Mucosa of rectum (tissue), 2 donors: ENCODE measurements at regions not wholly inside any gene's neighbourhood (a gene's known extent, or its start where the extent isn't known, plus 50 kb on each side); places are given as distances from the start of the nearest gene placed in this dataset.

ENCODE experiments used
- H3K27ac ChIP-seq, 2 donors: one replicate each; pipeline ENCODE4 v1.7.0; 2013; ENCODE audit warnings: inconsistent platforms in 2 of 2, low read depth in 2 of 2, low read length in 2 of 2
- H3K27me3 ChIP-seq, 2 donors: one replicate each; pipeline ENCODE4 v1.7.0; 2013; ENCODE audit warnings: low read length in 2 of 2; ENCODE audit not compliant: control insufficient read depth in 2 of 2, insufficient read depth in 2 of 2
- H3K36me3 ChIP-seq, 2 donors: one replicate each; pipeline ENCODE4 v1.7.0; 2013; ENCODE audit warnings: low read length in 2 of 2; ENCODE audit not compliant: control insufficient read depth in 2 of 2, insufficient read depth in 2 of 2
- H3K4me1 ChIP-seq, 2 donors: one replicate each; pipeline ENCODE4 v1.7.0; 2013; ENCODE audit warnings: low read length in 2 of 2, mild to moderate bottlenecking in 1 of 2; ENCODE audit not compliant: control insufficient read depth in 2 of 2, insufficient read depth in 2 of 2
- H3K4me3 ChIP-seq, 2 donors: one replicate each; pipeline ENCODE4 v1.7.0; 2013; ENCODE audit warnings: low read length in 2 of 2
- H3K9ac ChIP-seq, 2 donors: one replicate each; pipeline ENCODE4 v1.7.0; 2013; ENCODE audit warnings: low read length in 2 of 2, low read depth in 1 of 2, mild to moderate bottlenecking in 1 of 2
- H3K9me3 ChIP-seq, 2 donors: one replicate each; pipeline ENCODE4 v1.7.0; 2013; ENCODE audit warnings: low read length in 2 of 2; ENCODE audit not compliant: control insufficient read depth in 2 of 2
- donor health status: healthy.
- donor health status: Normal muscosa, but diverticular disease.

DNA sequence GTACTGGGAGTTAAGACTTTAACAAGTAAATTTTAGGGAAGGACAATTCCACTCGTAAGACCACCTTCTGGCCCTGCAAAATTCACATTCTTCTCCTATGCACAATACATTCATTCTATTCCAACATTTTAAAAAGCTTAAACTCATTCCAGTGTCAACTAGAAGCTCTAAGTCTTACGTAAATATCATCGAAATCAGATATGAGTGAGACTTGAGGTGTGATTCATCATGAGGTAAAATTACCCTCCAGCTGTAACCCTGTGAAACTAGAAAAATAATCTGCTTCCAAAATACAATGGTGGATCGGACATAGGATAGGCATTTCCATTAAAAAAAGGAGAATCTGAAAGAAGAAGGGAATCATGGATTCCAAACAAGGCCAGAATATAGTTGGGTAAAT is 370.3 kb downstream of the CDC14C start:
- Histone ChIP-seq H3K9ac (no peak overlapping the region), H3K36me3 (no peaks in the 10 kb centered on the region), H3K27ac (no peak overlapping the region), H3K4me3 (no peak overlapping the region), H3K9me3 (no peaks in the 10 kb centered on the region), H3K4me1 (no peaks in the 10 kb centered on the region), H3K27me3 (no peaks in the 10 kb centered on the region)

DNA sequence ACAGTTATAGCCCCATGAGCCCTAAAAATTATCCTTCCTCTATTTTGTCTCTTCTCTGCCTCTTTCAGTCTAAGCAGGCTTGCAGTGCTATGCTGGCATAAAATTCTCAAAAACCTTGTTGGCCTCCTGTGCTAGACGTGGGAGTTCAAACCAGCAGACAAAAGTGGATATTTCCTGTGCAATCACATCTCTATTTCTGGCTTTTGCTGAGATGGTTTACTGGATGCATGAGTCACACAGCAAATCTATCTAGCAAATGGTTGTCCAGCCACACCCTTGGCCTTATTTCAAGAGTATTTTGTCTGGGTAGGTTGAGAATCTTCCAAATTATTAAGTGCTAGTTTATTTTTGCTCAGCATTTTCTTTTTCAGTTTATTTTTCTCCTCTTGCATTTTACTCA is 370.8 kb downstream of the CDC14C start:
- H3K27me3 ChIP-seq, result no peaks in the 10 kb centered on the region
- H3K36me3 ChIP-seq, result no peaks in the 10 kb centered on the region
- H3K4me3 ChIP-seq, result no peak overlapping the region
- H3K9ac ChIP-seq, result no peak overlapping the region
- H3K27ac ChIP-seq, result no peak overlapping the region
- no peaks in the 10 kb centered on the region for H3K4me1 ChIP-seq
- H3K9me3 ChIP-seq, result no peaks in the 10 kb centered on the region

DNA sequence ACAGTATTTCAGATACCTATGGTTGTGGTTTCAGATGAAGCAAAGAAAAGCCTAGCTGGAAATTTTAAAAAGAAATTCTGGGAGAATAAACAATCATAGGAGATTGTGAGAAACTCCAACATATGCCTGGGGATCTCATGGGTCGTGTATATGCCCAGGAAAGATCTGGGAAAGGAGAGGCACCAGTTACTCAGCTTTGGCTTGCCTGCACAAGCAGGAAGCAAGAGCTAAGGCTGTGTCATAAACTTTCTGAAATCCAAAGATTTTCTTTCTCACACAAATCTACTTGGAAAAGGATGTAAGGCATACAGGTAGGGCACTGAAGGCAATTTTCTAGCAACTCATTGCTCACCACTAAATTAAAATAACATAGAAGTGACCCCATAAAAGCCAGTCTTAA is 373.6 kb downstream of the CDC14C start:
- Histone ChIP-seq H3K36me3 (no peaks in the 10 kb centered on the region), H3K4me1 (no peaks in the 10 kb centered on the region), H3K27me3 (no peaks in the 10 kb centered on the region), H3K9ac (no peak overlapping the region), H3K27ac (no peak overlapping the region), H3K9me3 (no peaks in the 10 kb centered on the region), H3K4me3 (no peak overlapping the region)

DNA sequence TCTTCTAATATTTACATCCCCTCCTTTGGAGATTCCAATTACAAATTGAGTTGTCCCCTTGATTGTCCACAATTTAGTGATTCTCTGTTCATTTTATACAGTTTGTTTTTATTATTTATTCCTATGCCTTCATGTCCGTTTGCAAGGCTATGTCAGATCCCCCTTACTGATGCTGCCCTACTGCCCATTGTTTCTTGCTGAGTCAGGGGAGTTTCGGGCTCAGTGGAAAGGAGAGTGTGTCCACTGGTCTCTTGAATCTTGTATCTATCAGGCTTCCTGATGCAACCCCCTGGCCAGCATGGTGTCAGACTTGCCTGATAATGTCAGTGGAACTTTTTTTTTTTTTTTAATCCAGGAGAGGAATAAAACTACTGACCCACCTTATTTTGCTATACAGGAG is 384.4 kb downstream of the CDC14C start:
- Histone ChIP-seq H3K27me3 (no peaks in the 10 kb centered on the region), H3K4me3 (no peak overlapping the region), H3K36me3 (no peaks in the 10 kb centered on the region), H3K9ac (no peak overlapping the region), H3K4me1 (no peaks in the 10 kb centered on the region), H3K27ac (no peak overlapping the region), H3K9me3 (no peaks in the 10 kb centered on the region)

DNA sequence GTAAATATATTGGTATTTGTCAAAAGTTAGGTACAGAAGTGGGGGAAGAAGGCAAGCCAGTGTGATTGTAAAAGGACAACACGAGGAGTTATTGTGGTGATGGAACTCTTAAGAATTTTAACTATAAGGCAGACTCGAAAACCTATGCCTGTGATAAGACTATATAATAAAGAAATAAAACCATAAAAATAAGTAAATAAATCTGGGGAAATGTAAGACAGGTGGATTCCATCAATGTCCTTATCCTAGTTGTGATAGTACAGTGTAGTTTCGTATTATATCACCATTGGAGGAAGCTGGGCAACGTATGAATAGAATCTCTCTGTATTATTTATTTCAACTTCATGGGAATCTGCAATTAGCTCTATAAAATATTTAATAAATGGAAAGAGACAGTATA is 395.7 kb downstream of the CDC14C start:
- H3K9me3 ChIP-seq, result no peaks in the 10 kb centered on the region

DNA sequence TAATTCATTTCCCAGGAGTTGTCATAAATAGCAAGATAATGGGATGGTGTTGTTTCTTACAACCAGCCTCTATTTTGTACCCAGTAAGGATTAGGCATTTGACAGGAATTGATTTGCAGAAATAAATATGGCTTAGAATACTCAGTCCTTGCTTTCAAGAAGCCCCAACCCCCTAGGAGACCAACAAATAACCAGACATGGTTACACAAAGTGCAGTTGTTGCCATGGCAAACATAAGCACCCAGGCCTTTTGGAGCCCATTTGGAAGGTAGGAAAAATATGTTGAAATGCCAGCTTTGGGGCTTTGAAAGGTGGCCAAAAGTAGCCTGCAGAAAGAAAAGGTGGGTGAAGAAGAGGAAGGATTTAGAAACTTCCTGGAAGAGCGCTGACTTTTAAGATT is 397.5 kb downstream of the CDC14C start:
- Histone ChIP-seq H3K9me3 (no peaks in the 10 kb centered on the region), H3K36me3 (no peaks in the 10 kb centered on the region), H3K27me3 (no peaks in the 10 kb centered on the region), H3K4me3 (no peak overlapping the region), H3K9ac (no peak overlapping the region), H3K4me1 (no peaks in the 10 kb centered on the region), H3K27ac (no peak overlapping the region)

More for the DNA sequence above, 395.7 kb downstream of the CDC14C start:
- no peak overlapping the region for H3K27ac ChIP-seq
- no peaks in the 10 kb centered on the region for H3K4me1 ChIP-seq
- H3K4me3 ChIP-seq, result no peak overlapping the region
- no peak overlapping the region for H3K9ac ChIP-seq
- H3K27me3 ChIP-seq, result no peaks in the 10 kb centered on the region
- no peaks in the 10 kb centered on the region for H3K36me3 ChIP-seq

DNA sequence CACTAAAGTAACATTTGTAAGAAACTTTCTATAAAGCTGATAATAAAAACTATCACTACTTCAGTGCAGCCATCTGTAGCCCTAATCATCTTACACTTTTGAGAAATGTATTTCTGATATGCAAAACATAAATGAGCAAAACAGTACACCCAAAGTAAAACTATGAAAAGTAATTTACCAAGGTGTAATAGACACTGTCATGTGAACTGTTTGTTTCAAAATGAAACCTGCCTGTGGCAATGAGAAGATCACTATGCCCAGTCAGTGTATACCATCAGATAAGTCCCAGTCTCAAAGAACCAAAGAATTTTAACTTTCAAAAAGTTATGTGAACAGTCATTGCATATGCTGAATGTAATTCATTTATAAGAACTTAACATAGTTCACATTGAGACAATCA is 398.1 kb downstream of the CDC14C start:
- Histone ChIP-seq H3K9ac (no peak overlapping the region), H3K27me3 (no peaks in the 10 kb centered on the region), H3K27ac (no peak overlapping the region), H3K4me1 (no peaks in the 10 kb centered on the region), H3K36me3 (no peaks in the 10 kb centered on the region), H3K9me3 (no peaks in the 10 kb centered on the region), H3K4me3 (no peak overlapping the region)

DNA sequence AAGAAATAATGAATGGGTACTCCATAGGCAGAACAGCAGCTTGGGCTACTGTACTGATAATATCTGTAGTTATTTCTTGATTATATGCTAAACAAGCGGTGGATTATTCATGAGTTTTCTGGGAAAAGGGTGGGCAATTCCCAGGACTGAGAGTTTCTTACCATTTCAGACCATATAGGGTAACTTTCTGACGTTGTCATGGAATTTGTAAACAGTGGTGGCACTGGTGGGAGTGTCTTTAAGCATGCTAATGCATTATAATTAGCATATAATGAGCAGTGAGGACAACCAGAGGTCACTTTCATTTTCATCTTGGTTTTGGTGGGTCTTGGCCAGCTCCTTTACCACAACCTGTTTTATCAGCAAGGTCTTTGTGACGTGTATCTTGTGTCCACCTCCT is 399.7 kb downstream of the CDC14C start:
- no peaks in the 10 kb centered on the region for H3K4me1 ChIP-seq
- no peaks in the 10 kb centered on the region for H3K27me3 ChIP-seq
- no peaks in the 10 kb centered on the region for H3K36me3 ChIP-seq
- H3K27ac ChIP-seq, result no peak overlapping the region
- no peaks in the 10 kb centered on the region for H3K9me3 ChIP-seq
- no peak overlapping the region for H3K9ac ChIP-seq
- H3K4me3 ChIP-seq, result no peak overlapping the region

DNA sequence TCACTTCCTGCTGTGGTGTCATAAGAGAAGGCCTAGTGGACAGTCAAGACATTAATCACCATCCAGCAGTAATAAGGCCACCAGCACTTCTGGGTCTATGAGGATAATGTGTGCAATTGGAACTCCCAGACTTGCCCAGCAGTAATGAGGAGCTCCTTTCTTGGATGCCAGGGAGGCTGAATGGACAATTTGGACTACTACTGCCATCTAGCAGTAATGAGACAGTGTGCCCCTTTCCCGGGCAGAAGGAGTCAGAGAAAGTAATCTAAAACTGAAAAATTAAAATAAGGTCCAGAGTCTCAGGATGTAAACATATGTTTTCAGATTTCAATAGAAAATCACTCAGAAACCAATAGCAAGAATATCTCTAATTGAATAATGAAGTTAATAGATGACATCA is 400.4 kb downstream of the CDC14C start:
- H3K27me3 ChIP-seq, result no peaks in the 10 kb centered on the region
- no peak overlapping the region for H3K9ac ChIP-seq
- H3K36me3 ChIP-seq, result no peaks in the 10 kb centered on the region
- H3K9me3 ChIP-seq, result no peaks in the 10 kb centered on the region
- H3K4me1 ChIP-seq, result no peaks in the 10 kb centered on the region
- no peak overlapping the region for H3K27ac ChIP-seq
- H3K4me3 ChIP-seq, result no peak overlapping the region

DNA sequence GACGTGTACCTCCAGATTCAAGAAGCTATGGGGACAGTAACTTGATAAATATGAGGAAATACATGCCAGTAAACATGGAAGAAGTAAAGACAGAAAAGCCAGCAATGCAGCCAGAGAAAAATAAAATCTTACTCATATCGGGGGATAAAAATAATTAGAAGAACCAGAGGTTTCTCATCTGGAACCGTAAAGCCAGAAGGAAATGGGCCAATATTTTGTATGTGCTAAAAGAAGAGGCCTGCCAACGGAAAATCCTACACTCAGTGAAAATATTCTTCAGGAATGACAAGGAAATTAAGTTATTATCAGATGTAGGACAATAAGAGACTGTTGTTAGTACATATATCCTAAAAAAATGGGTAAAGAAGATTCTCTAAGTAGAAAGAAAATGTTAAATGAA is 401.2 kb downstream of the CDC14C start:
- Histone ChIP-seq H3K9me3 (no peaks in the 10 kb centered on the region), H3K27ac (no peak overlapping the region), H3K4me1 (no peaks in the 10 kb centered on the region), H3K4me3 (no peak overlapping the region), H3K36me3 (no peaks in the 10 kb centered on the region), H3K9ac (no peak overlapping the region), H3K27me3 (no peaks in the 10 kb centered on the region)

DNA sequence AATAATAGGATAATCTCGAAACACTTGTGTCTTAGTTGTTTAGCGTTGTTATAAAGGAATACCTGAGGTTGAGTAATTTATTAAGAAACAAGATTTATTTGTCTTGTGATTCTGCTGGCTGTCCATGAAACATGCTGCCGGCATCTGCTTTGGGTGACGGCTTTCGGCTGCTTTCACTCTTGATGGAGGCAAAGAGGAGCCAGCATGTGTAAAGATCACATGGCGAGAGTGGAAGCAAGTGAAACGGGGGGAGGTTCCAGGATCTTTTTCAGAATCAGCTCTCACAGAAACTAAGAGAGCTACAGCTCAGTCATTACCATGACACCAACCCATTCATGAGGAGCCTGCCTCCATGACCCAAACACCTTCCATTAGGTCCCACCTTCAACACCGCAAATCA is 402.8 kb downstream of the CDC14C start:
- Histone ChIP-seq H3K9me3 (no peaks in the 10 kb centered on the region), H3K36me3 (no peaks in the 10 kb centered on the region), H3K27ac (no peak overlapping the region), H3K4me1 (no peaks in the 10 kb centered on the region), H3K9ac (no peak overlapping the region), H3K4me3 (no peak overlapping the region), H3K27me3 (no peaks in the 10 kb centered on the region)
